ENCODE measurements at regions not wholly inside any gene's neighbourhood (a gene's known extent, or its start where the extent isn't known, plus 50 kb on each side); places are given as distances from the start of the nearest gene placed in this dataset.
"Not testable (repeated sequence)": the region's sequence is repeated elsewhere in the genome, so short reads cannot be mapped to it uniquely, and the experiment has no call there.

DNA sequence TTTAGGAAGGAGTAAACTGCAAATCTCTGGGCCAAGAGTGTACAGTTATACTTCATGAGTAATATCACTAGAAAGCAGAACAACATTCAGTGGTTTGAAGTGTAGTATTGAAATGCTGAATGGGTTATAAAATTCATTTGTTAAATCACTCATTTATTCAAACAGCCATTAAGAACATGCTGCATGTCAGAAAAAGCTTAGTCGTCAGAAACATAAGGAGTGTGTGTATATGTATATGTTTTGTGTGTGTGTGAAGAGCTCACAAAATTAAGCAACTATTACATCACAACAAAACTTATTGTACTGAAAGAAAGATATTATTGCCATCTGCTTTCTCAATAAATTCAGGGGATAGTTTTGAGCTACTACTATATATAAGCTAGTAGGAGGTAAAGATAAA is 165.4 kb upstream of the PCDH9 start:
- no peaks in the 10 kb centered on the region for H3F3A ChIP-seq (ENCODE audit: insufficient read depth, low read length)
- H3K4me3 ChIP-seq (ENCODE audit: low read length) = no peak overlapping the region

GRCh38 chr13:67392014-67392413 is 161.9 kb upstream of the PCDH9 start:
- H3K27me3 ChIP-seq (replicated peaks; ENCODE audit: insufficient read depth, low read length) = no peaks in the 10 kb centered on the region

More for the DNA sequence above, 165.4 kb upstream of the PCDH9 start:
- no peak overlapping the region for H3K4me2 ChIP-seq (ENCODE audit: low read depth, low read length)
- DNase-seq = no peak
- no peaks in the 10 kb centered on the region for H3K79me2 ChIP-seq (ENCODE audit: low read length)
- H2AFZ ChIP-seq (ENCODE audit: low read length) = no peak overlapping the region
- H4K20me1 ChIP-seq (ENCODE audit: insufficient read depth, low read length) = no peaks in the 10 kb centered on the region
- no peaks in the 10 kb centered on the region for H3K9me2 ChIP-seq (replicated peaks; ENCODE audit: insufficient read depth, low read length)
- H3K9me3 ChIP-seq (replicated peaks; ENCODE audit: insufficient read depth, low read length) = no peaks in the 10 kb centered on the region
- no peak for TF ChIP-seq EZH2phosphoT487 (IDR thresholded peaks at IDR 0.05; ENCODE audit: low read length)
- no peak for TF ChIP-seq EZH2 (optimal IDR thresholded peaks at IDR 0.05; ENCODE audit: low read depth, low read length)
- H3K9ac ChIP-seq (ENCODE audit: low read length) = no peak overlapping the region
- no peaks in the 10 kb centered on the region for H3K4me1 ChIP-seq (ENCODE audit: low read length)
- H3K27me3 ChIP-seq (replicated peaks; ENCODE audit: insufficient read depth, low read length) = no peaks in the 10 kb centered on the region
- no peak overlapping the region for H3K27ac ChIP-seq (ENCODE audit: low read length)
- no peaks in the 10 kb centered on the region for H3K36me3 ChIP-seq (replicated peaks; ENCODE audit: insufficient read depth, low read length)

GRCh38 chr13:67390462-67391086 is 160.4 kb upstream of the PCDH9 start:
- Histone ChIP-seq H3K4me2 (ENCODE audit: low read depth, low read length) (no peak overlapping the region), H3K4me3 (ENCODE audit: low read length) (no peak overlapping the region), H3K79me2 (ENCODE audit: low read length) (no peaks in the 10 kb centered on the region), H4K20me1 (ENCODE audit: insufficient read depth, low read length) (no peaks in the 10 kb centered on the region), H3K27ac (ENCODE audit: low read length) (no peak overlapping the region), H3K9me2 (replicated peaks; ENCODE audit: insufficient read depth, low read length) (no peaks in the 10 kb centered on the region), H3K4me1 (ENCODE audit: low read length) (no peaks in the 10 kb centered on the region), H2AFZ (ENCODE audit: low read length) (no peak overlapping the region), H3K27me3 (replicated peaks; ENCODE audit: insufficient read depth, low read length) (no peaks in the 10 kb centered on the region), H3K9ac (ENCODE audit: low read length) (no peak overlapping the region), H3F3A (ENCODE audit: insufficient read depth, low read length) (no peaks in the 10 kb centered on the region), H3K36me3 (replicated peaks; ENCODE audit: insufficient read depth, low read length) (no peaks in the 10 kb centered on the region), H3K9me3 (replicated peaks; ENCODE audit: insufficient read depth, low read length) (no peaks in the 10 kb centered on the region)
- TF ChIP-seq CTCF (IDR thresholded peaks at IDR 0.05; ENCODE audit: low read length) (no peak), EZH2phosphoT487 (IDR thresholded peaks at IDR 0.05; ENCODE audit: low read length) (no peak), EZH2 (optimal IDR thresholded peaks at IDR 0.05; ENCODE audit: low read depth, low read length) (no peak)
- DNase-seq = no peak

More at GRCh38 chr13:67392014-67392413, 161.9 kb upstream of the PCDH9 start:
- no peaks in the 10 kb centered on the region for H3K4me1 ChIP-seq (ENCODE audit: low read length)
- H3K79me2 ChIP-seq (ENCODE audit: low read length) = no peaks in the 10 kb centered on the region
- no peak overlapping the region for H3K4me3 ChIP-seq (ENCODE audit: low read length)
- H3K4me2 ChIP-seq (ENCODE audit: low read depth, low read length) = no peak overlapping the region
- H4K20me1 ChIP-seq (ENCODE audit: insufficient read depth, low read length) = no peaks in the 10 kb centered on the region
- H3K36me3 ChIP-seq (replicated peaks; ENCODE audit: insufficient read depth, low read length) = no peaks in the 10 kb centered on the region
- no peak overlapping the region for H3K27ac ChIP-seq (ENCODE audit: low read length)
- H3K9ac ChIP-seq (ENCODE audit: low read length) = no peak overlapping the region
- H3K9me3 ChIP-seq (replicated peaks; ENCODE audit: insufficient read depth, low read length) = no peaks in the 10 kb centered on the region
- DNase-seq = no peak
- no peaks in the 10 kb centered on the region for H3K9me2 ChIP-seq (replicated peaks; ENCODE audit: insufficient read depth, low read length)
- no peak for TF ChIP-seq CTCF (IDR thresholded peaks at IDR 0.05; ENCODE audit: low read length)
- TF ChIP-seq EZH2phosphoT487 (IDR thresholded peaks at IDR 0.05; ENCODE audit: low read length) = no peak
- no peak for TF ChIP-seq EZH2 (optimal IDR thresholded peaks at IDR 0.05; ENCODE audit: low read depth, low read length)
- no peaks in the 10 kb centered on the region for H3F3A ChIP-seq (ENCODE audit: insufficient read depth, low read length)
- no peak overlapping the region for H2AFZ ChIP-seq (ENCODE audit: low read length)

DNA sequence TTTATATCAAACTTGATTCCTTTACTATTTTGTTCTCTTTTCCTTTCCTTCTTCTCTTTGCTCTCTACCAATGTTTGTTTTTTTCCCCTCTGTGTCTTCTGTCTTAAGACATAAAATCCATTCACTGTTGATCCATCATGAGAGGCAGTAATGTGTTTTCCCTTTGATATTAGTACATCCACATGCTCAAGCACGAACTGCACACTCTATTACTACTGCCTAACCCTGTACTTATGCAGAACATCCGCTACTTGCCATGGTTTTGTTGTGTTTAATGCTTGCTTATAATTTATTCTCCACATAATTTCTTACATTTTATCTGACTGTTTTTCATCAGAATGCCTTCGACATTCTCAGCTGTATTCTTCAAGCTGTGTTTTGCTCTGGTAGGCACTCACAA is 159.0 kb upstream of the PCDH9 start:
- Histone ChIP-seq H3K79me2 (ENCODE audit: low read length) (no peaks in the 10 kb centered on the region), H3K27ac (ENCODE audit: low read length) (no peak overlapping the region), H3K36me3 (replicated peaks; ENCODE audit: insufficient read depth, low read length) (no peaks in the 10 kb centered on the region), H3K27me3 (replicated peaks; ENCODE audit: insufficient read depth, low read length) (no peaks in the 10 kb centered on the region), H3K4me3 (ENCODE audit: low read length) (no peak overlapping the region), H3K9me3 (replicated peaks; ENCODE audit: insufficient read depth, low read length) (no peaks in the 10 kb centered on the region), H2AFZ (ENCODE audit: low read length) (no peak overlapping the region), H3K9ac (ENCODE audit: low read length) (no peak overlapping the region), H3F3A (ENCODE audit: insufficient read depth, low read length) (no peaks in the 10 kb centered on the region), H3K4me2 (ENCODE audit: low read depth, low read length) (no peak overlapping the region), H3K4me1 (ENCODE audit: low read length) (no peaks in the 10 kb centered on the region), H4K20me1 (ENCODE audit: insufficient read depth, low read length) (no peaks in the 10 kb centered on the region), H3K9me2 (replicated peaks; ENCODE audit: insufficient read depth, low read length) (no peaks in the 10 kb centered on the region)
- no peak for TF ChIP-seq EZH2 (optimal IDR thresholded peaks at IDR 0.05; ENCODE audit: low read depth, low read length)
- no peak for TF ChIP-seq EZH2phosphoT487 (IDR thresholded peaks at IDR 0.05; ENCODE audit: low read length)
- TF ChIP-seq CTCF (IDR thresholded peaks at IDR 0.05; ENCODE audit: low read length) = no peak
- no peak for DNase-seq

GRCh38 chr13:67383109-67383757 is 153.1 kb upstream of the PCDH9 start:
- not testable (repeated sequence) for H3K79me2 ChIP-seq (ENCODE audit: low read length); H3K27ac ChIP-seq (ENCODE audit: low read length); H4K20me1 ChIP-seq (ENCODE audit: insufficient read depth, low read length); H3K27me3 ChIP-seq (replicated peaks; ENCODE audit: insufficient read depth, low read length); H3K9me2 ChIP-seq (replicated peaks; ENCODE audit: insufficient read depth, low read length); H3K4me2 ChIP-seq (ENCODE audit: low read depth, low read length); H3K36me3 ChIP-seq (replicated peaks; ENCODE audit: insufficient read depth, low read length); H3K4me1 ChIP-seq (ENCODE audit: low read length); H3K4me3 ChIP-seq (ENCODE audit: low read length); H3F3A ChIP-seq (ENCODE audit: insufficient read depth, low read length); H3K9me3 ChIP-seq (replicated peaks; ENCODE audit: insufficient read depth, low read length); H3K9ac ChIP-seq (ENCODE audit: low read length); H2AFZ ChIP-seq (ENCODE audit: low read length)
- DNase-seq = peak; percentile 9
